GM19455 (cell line): ENCODE measurements at regions not wholly inside any gene's neighbourhood (a gene's known extent, or its start where the extent isn't known, plus 50 kb on each side); places are given as distances from the start of the nearest gene placed in this dataset.
"Not testable (repeated sequence)": the region's sequence is repeated elsewhere in the genome, so short reads cannot be mapped to it uniquely, and the experiment has no call there.

Experiments used
- ATAC-seq: cut with Tn5 transposase; IDR thresholded peaks from one replicate; pipeline ENCODE4 v1.9.1; 2021; ENCODE audit not compliant: unreplicated experiment

GRCh38 chr9:90169490-90169889, 473.1 kb downstream of the DIRAS2 start:
- no peak for ATAC-seq

- not testable (repeated sequence) for ATAC-seq
These were observed 468.7 kb downstream of the DIRAS2 start for GRCh38 chr9:90173935-90174334.

- not testable (repeated sequence) for ATAC-seq
These were observed 468.3 kb downstream of the DIRAS2 start for GRCh38 chr9:90174346-90174745.

DNA sequence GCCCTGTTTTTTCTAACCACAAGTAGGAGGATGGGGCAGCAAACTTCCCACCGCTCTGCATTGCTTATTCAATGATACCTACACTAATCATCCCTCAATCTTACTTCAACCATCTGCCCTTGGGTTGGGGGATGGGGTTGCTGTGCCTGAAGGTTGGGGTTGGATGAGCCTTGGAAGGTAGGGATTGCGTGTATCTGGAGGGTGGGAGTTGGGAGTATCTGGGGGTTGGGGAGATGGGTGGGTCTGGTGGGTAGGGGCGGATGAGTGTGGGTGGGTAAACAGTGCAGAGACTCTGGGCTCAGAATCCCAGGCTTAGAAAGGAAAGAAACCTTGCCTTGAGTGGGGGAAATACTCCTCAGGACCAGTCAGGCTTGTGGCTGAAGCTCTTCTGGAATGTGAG, 467.4 kb downstream of the DIRAS2 start:
- ATAC-seq, result no peak

DNA sequence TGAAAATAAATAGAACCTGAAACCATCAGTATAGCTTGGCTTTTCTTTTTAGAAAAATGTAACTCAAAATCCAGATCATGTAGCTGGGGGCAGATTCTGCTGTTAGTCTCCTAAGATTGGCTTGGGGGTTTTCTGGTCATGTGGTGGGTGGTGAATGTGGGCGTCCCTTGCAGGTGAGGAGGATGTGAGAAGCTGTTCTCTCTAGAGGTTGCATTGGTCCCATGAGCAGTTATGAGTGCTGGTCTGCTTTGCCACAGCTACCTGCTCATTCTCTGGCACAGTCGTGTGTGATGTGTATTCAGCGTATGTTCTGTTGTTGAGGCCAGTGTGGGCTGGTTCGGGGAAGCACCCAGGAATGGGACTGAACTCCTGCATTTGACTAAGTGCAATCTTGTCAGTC, 466.8 kb downstream of the DIRAS2 start:
- no peak for ATAC-seq

DNA sequence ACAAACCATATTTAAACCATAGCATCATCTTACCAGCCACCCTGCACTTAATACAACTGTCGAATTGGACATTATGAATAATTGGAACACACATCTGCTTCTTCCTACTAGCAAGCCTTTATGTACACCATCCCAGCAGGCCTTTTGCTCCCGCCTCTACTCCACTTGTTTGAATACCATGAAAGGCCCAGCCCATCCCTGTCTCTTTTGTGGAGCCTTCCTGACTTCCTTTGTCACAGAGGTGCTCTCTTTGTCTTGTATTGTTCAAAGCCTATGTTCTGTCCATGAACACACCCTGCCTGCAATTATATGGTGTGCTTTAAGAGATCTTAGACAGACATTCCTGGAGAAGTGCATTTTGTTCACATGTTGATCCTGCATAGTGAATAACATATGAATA, 465.7 kb downstream of the DIRAS2 start:
- ATAC-seq, result no peak

- ATAC-seq, result no peak
These were observed 462.2 kb downstream of the DIRAS2 start for GRCh38 chr9:90180381-90180780.

DNA sequence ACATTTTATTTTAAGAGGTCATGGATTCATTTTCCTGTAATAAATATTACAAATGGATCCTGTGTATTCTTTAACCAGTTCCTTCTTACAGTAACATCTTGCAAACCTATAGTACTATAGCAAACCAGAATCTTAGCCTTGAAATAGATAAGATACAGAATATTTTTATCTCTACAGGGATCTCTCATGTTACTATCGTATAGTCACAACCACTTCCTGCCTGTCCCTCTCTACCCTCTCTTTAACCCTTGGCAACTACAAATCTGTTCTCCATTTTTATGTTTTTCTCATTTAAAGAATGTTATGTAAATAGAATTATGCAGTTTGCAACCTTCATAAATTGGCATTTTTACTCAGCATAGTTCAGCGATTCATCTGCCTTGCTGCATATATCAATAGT, 454.0 kb downstream of the DIRAS2 start:
- peak; percentile 35 for ATAC-seq

DNA sequence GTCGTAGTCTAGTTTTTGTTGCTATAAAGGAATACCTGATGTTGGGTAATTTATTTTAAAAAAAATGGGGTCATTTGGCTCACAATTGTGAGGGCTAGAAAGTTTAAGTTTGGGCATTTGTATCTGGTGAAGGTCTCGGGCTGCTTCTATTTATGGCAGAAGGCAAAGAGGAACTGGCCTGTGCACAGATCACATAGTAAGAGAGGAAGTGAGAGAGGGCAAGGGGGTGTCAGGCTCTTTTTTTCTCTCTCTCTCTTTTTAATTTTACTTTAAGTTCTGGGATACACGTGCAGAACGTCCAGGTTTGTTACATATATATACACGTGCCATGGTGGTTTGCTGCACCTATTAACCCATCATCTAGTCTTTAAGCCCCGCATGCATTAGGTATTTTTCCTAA, 453.3 kb downstream of the DIRAS2 start:
- ATAC-seq, result peak; percentile 81

- ATAC-seq, result not testable (repeated sequence)
These were observed 450.2 kb downstream of the DIRAS2 start for GRCh38 chr9:90192465-90192864.

- no peak for ATAC-seq
These were observed 443.7 kb downstream of the DIRAS2 start for GRCh38 chr9:90198956-90199355.

GRCh38 chr9:90201766-90202165, 440.9 kb downstream of the DIRAS2 start:
- no peak for ATAC-seq

- ATAC-seq, result no peak
These were observed 438.3 kb downstream of the DIRAS2 start for GRCh38 chr9:90204128-90204831.

GRCh38 chr9:90213045-90213444, 429.6 kb downstream of the DIRAS2 start:
- not testable (repeated sequence) for ATAC-seq

GRCh38 chr9:90219548-90220118, 423.0 kb downstream of the DIRAS2 start:
- no peak for ATAC-seq

GRCh38 chr9:90221899-90222298, 420.7 kb downstream of the DIRAS2 start:
- not testable (repeated sequence) for ATAC-seq

GRCh38 chr9:90226839-90227338, 415.7 kb downstream of the DIRAS2 start:
- ATAC-seq, result not testable (repeated sequence)

DNA sequence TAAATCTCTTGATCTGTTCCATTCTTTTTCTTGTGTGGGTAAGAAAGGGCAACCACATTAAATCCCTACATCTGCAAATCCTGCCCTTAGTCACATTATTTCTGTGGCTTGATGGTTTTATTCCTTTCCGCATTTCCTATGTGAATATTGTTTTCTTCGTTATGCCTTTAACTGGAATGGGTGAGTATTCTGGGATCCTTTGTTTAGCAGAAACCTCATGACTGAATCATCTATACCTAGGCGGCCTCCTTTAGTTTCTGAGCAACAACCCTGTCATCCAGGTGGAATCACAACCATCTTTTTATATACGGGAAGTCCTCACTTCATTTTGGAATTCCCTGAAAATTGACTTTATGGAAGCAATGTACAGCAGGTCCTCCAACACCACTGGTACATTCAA, 409.5 kb downstream of the DIRAS2 start:
- not testable (repeated sequence) for ATAC-seq

DNA sequence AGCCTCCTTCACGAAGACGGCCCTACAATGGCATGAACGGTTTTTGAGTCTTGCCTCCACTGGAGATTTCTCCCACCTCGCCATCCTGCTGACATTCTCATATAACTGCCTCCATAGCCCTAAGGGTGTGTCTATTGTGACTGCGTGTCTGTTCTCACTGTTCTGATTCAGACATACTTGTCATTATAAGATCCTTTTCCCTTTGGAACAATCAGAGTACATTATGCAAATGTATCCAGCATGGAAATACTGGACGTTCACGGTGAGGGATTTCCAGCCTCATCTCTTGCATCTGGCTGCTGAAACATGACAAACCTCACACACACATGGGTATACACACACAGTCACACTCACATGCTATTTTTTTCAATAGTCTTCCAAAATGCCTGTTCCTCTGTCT, 402.1 kb downstream of the DIRAS2 start:
- ATAC-seq, result no peak

DNA sequence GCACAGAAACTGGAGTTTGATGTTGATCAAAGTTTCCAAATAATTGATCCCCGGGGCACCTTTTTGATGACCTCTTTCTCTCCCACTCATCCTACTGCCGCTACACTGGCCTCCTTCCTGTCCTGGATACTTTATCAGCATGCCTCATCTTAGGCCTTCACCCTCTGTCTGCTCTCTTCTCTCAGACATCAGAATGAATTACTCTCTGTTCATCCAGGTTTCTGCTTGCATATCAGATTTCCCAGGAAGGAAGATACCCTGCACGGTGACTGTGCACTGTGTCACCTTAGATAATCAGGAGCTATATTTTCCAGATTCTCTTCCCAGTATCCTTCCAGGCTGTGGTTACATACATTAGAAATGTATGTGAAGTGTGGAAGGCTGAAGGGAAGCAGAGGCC, 397.0 kb downstream of the DIRAS2 start:
- ATAC-seq, result no peak

DNA sequence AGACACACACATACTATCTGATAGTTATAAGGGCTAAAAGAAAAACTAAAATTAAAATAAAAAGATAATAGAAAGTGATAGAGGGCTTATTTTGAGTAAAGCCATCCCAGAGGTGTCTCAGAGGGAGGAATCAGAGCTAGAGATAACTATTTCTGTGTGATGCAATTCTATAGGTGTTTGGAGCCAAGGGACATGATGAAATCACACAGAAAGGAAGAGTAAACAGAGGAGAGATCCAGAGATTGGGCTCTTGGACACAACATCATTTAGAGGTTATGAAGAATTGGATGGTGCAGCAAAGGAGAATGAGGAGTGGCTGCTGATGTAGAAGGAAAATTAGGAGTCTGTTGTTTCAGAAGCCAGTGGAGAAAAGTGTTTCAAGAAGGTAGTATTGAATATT, 393.5 kb downstream of the DIRAS2 start:
- ATAC-seq, result no peak

GRCh38 chr9:90251316-90251715, 391.3 kb downstream of the DIRAS2 start:
- ATAC-seq, result no peak

DNA sequence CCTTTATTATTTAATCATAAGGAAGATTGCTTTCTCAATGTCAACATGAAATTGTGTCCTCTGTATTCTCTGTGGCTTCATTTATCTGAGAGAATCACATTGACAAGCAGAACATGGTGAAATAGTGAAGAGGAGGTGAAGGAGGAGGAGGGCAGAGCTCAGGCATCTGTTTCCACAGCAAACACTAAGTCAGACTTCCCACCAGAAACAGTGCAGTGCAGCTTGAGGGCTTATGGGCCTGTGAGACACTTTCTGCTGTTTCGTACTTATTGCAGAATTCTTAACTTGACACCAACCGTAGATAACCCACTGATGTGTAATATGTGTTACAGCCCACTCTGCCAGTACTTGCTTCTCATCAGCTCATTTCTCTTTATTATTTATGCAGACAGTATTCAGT, 386.3 kb downstream of the DIRAS2 start:
- no peak for ATAC-seq
